Spleen (tissue), 11 donors: ENCODE measurements at regions not wholly inside any gene's neighbourhood (a gene's known extent, or its start where the extent isn't known, plus 50 kb on each side); places are given as distances from the start of the nearest gene placed in this dataset.
A peak's percentile ranks its signal among the peaks of the same experiment; 100 is the strongest.

Source experiments
- DNase-seq: peaks from one replicate; pipeline ENCODE4 v3.0.0-alpha.2; 2020
- H3K27ac ChIP-seq, 8 donors: fragments of 200-600 bp; sonication (generic) in 7 of 8; 1 replicate in 4 of 8; 2 replicates in 4 of 8; pipeline versions ENCODE4 v1.5.0 to v1.8.0; 2016 to 2021; ENCODE audit warnings: inconsistent platforms in 4 of 8, mild to moderate bottlenecking in 4 of 8, moderate library complexity in 1 of 8
- H3K27me3 ChIP-seq, 7 donors: fragments of 200-600 bp; sonication (generic) in 6 of 7; replicated peaks in 1 of 7; 1 replicate in 4 of 7; 2 replicates in 3 of 7; pipeline versions ENCODE4 v1.5.0 to v1.8.0; 2016 to 2021; ENCODE audit warnings: inconsistent platforms in 3 of 7, mild to moderate bottlenecking in 1 of 7
- H3K36me3 ChIP-seq, 6 donors: fragments of 200-600 bp; sonication (generic) in 5 of 6; 1 replicate in 4 of 6; 2 replicates in 2 of 6; pipeline versions ENCODE4 v1.5.0 to v1.8.0; 2016 to 2021; ENCODE audit warnings: inconsistent platforms in 2 of 6
- H3K4me1 ChIP-seq, 6 donors: fragments of 200-600 bp; sonication (generic) in 5 of 6; 1 replicate in 3 of 6; 2 replicates in 3 of 6; pipeline versions ENCODE4 v1.5.0 to v1.8.0; 2016 to 2021; ENCODE audit warnings: inconsistent platforms in 3 of 6
- H3K4me3 ChIP-seq, 8 donors: fragments of 200-600 bp; sonication (generic) in 7 of 8; 1 replicate in 4 of 8; 2 replicates in 4 of 8; pipeline versions ENCODE4 v1.5.0 to v1.8.0; 2016 to 2021; ENCODE audit warnings: inconsistent platforms in 4 of 8, mild to moderate bottlenecking in 4 of 8, moderate library complexity in 2 of 8
- H3K9me3 ChIP-seq, 8 donors: fragments of 200-600 bp; sonication (generic) in 7 of 8; 1 replicate in 4 of 8; 2 replicates in 4 of 8; pipeline versions ENCODE4 v1.5.0 to v1.8.0; 2016 to 2021; ENCODE audit warnings: inconsistent platforms in 4 of 8
- POLR2A ChIP-seq, 3 donors: fragments of 450-650 bp; IDR thresholded peaks; one replicate each; pipeline ENCODE4 v1.5.1; 2017; ENCODE audit warnings: antibody characterized with exemption in 3 of 3, mild to moderate bottlenecking in 1 of 3
- POLR2AphosphoS5 ChIP-seq, 3 donors: sonication (generic); formaldehyde crosslinking; IDR thresholded peaks; one replicate each; pipeline ENCODE4 v1.5.1; 2017; ENCODE audit warnings: antibody characterized with exemption in 3 of 3
- WGBS, 5 donors: extraction: QIAGEN DNeasy Blood & Tissue Kit in 3 of 5; methylation state at CpG; one replicate each; pipeline versions ENCODE4 v1.1.5 to v1.1.7; 2013 to 2018; 5-methylcytosine and 5-hydroxymethylcytosine counted together
- intact Hi-C: fragments of 100-400 bp; cut with DNase I; formaldehyde crosslinking; loops from one replicate; pipeline ENCODE4 v1.15.0; 2023; ENCODE audit warnings: low total_unique reads
- donor health status: healthy with polysubstance abuse.
- donor health status: DM: no; HTN: no; CAD: no; lungs with moderate emphysema.
- donor health status: DM: no; HTN: no; CAD: no.
- donor health status: Bipolar disorder and iron deficiency.
- donor health status: healthy.
- donor health status: DM: no; HTN: no; CAD: no.
- donor health status: DM: yes; HTN: yes; CAD: no.

DNA sequence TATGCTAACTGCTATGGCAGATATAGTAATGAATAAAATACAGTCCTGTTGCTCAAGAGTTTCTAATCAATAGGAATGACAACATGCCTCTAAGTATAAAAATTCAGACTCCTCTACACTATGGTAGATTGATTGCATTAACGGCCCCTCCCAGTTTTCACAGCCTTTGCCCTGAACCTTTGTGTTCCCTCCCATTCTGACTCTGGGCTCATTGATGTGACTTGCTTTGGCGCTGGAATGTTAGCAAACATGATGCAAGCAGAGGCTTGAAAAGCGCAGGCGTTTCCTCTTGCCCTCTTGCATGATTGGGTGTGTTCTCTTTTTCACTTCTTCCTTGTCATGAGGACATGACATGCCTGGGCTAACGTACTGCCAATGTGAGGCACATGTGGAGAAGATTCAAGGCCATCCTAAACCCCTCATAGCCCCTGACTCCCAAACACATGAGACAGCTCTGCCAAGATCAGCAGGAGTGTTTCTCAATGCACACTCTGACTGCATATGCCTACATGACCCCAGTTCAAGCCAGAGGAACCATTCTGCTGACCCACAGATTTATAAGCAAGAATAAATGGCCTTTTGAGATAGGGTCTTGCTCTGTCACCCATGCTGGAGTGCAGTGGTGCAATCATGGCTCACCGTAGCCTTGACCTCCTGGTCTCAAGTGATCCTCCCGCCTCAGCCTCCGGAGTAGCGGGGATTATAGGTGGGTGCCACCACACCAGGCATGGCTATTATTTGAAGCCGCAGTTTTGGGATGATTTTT, 49.7 kb upstream of the CD28 start:
- H3K4me1 ChIP-seq = peaks cover 0 to 42% (median 10%) of the 10 kb centered on the region in 6 donors
- TF ChIP-seq POLR2A (IDR thresholded peaks at IDR 0.05) = no peak
- TF ChIP-seq POLR2AphosphoS5 (IDR thresholded peaks at IDR 0.05) = peak in 1 of 3 donors; percentile 72
- no peaks in the 10 kb centered on the region for H3K36me3 ChIP-seq
- H3K27ac ChIP-seq = peak overlapping the region in 5 of 8 donors; percentile 51 to 68 (median 66)
- DNase-seq = no peak
- intact Hi-C loops = no loop called here
- H3K9me3 ChIP-seq = no peaks in the 10 kb centered on the region
- H3K4me3 ChIP-seq = no peak overlapping the region
- H3K27me3 ChIP-seq = peaks cover 0 to 7% (median 0%) of the 10 kb centered on the region in 7 donors
- whole genome bisulfite sequencing, 5 donors = 55 to 77% (median 60%) methylated on average over 10 of the region's 10 CpGs
